HepG2 (cell line): ENCODE measurements at regions not wholly inside any gene's neighbourhood (a gene's known extent, or its start where the extent isn't known, plus 50 kb on each side); places are given as distances from the start of the nearest gene placed in this dataset.

ENCODE experiments used
- ATAC-seq: fragments of 200-7000 bp; cut with Tn5 transposase; 3 replicates; pipeline ENCODE4 v1.9.1; 2020; ENCODE audit warnings: mild to moderate bottlenecking, moderate library complexity
- BruUV-seq: library from RNA; stranded (reverse); fragments of 400-500 nt; replicated peaks from 2 replicates; lab custom pipeline; 2021; lab: Mats Ljungman, UMichigan
- CTCF ChIA-PET: fragments of 300-600 bp; formaldehyde crosslinking; extraction: SDS; loops from one replicate; lab custom pipeline; 2021; ENCODE audit warnings: low total read pairs, inconsistent platforms, low intra/inter-chr PET ratio; lab: Yijun Ruan, JAX
- POLR2A ChIA-PET: fragments of 350-600 bp; sonication (Branson Sonifier 250); formaldehyde crosslinking; loops from one replicate; lab custom pipeline; 2020; ENCODE audit warnings: antibody characterized with exemption, inconsistent platforms; lab: Yijun Ruan, JAX
- DNase-seq: peaks from one replicate; pipeline ENCODE4 v3.0.0-alpha.2; 2015; ENCODE audit warnings: low spot score
- FAIRE-seq: peaks from 3 replicates; lab custom pipeline; 2011; peaks lifted over from hg19 to GRCh38; lab: Jason Lieb, UNC
- H2AFZ ChIP-seq: one replicate; pipeline ENCODE4 v1.6.1; 2011; ENCODE audit warnings: low read length, inconsistent platforms
- H3K27ac ChIP-seq: fragments of 300-600 bp; 3 replicates; pipeline ENCODE4 v1.8.0; 2011; ENCODE audit warnings: mixed run types, mild to moderate bottlenecking, mixed read lengths, low read length, inconsistent platforms; ENCODE audit not compliant: insufficient read depth; ENCODE audit errors: extremely low read length
- H3K27me3 ChIP-seq, 2 experiments: fragments of 200-600 bp in 1 of 2; 2 replicates in 1 of 2; 3 replicates in 1 of 2; pipeline versions ENCODE4 v1.6.0 to v1.8.0; 2011; ENCODE audit warnings: low read length in 2 of 2, mild to moderate bottlenecking in 2 of 2, moderate library complexity in 2 of 2, inconsistent platforms in 1 of 2; ENCODE audit not compliant: insufficient read depth in 2 of 2, control insufficient read depth in 1 of 2
- H3K36me3 ChIP-seq, 2 experiments: fragments of 200-600 bp in 1 of 2; replicated peaks in 1 of 2; 2 replicates in 1 of 2; 3 replicates in 1 of 2; pipeline versions ENCODE4 v1.5.1 to v1.8.0; 2011; ENCODE audit warnings: low read length in 2 of 2, inconsistent platforms in 1 of 2; ENCODE audit not compliant: insufficient read depth in 2 of 2, control insufficient read depth in 1 of 2
- H3K4me1 ChIP-seq: 2 replicates; pipeline ENCODE4 v1.5.1; 2012; ENCODE audit warnings: low read length, inconsistent platforms; ENCODE audit not compliant: insufficient read depth
- H3K4me2 ChIP-seq: 2 replicates; pipeline ENCODE4 v1.6.0; 2011; ENCODE audit warnings: low read depth, low read length, inconsistent platforms
- H3K4me3 ChIP-seq, 3 experiments: fragments of 200-600 bp in 1 of 3; sonication (generic), shearing (Covaris generic) in 1 of 3; replicated peaks in 1 of 3; 2 replicates each; pipeline ENCODE4 v1.5.1; 2011 to 2016; ENCODE audit warnings: low read length in 3 of 3, inconsistent platforms in 2 of 3, low read depth in 2 of 3, mild to moderate bottlenecking in 2 of 3, control low read depth in 1 of 3, mixed read lengths in 1 of 3; ENCODE audit not compliant: insufficient read depth in 1 of 3
- H3K79me2 ChIP-seq: one replicate; pipeline ENCODE4 v1.6.1; 2011; ENCODE audit warnings: low read length, inconsistent platforms; ENCODE audit not compliant: insufficient read depth
- H3K9ac ChIP-seq: 2 replicates; pipeline ENCODE4 v1.6.0; 2011; ENCODE audit warnings: mild to moderate bottlenecking, low read depth, low read length, inconsistent platforms; ENCODE audit not compliant: insufficient read depth
- H3K9me3 ChIP-seq: 2 replicates; pipeline ENCODE4 v1.5.1; 2012; ENCODE audit warnings: mild to moderate bottlenecking, low read length
- H4K20me1 ChIP-seq: 2 replicates; pipeline ENCODE4 v1.6.0; 2011; ENCODE audit warnings: inconsistent platforms, mild to moderate bottlenecking, low read length, moderate library complexity; ENCODE audit not compliant: insufficient read depth
- CEBPB ChIP-seq: IDR thresholded peaks from 2 replicates; pipeline ENCODE4 v1.6.1; 2011; ENCODE audit warnings: low read depth, low read length, improper control_type of control experiment, borderline replicate concordance
- CREB1 ChIP-seq, 2 experiments: fragments of 450-650 bp in 1 of 2; IDR thresholded peaks; 2 replicates each; pipeline ENCODE4 v1.6.1; 2016 to 2017; ENCODE audit warnings: control low read depth in 1 of 2, mild to moderate bottlenecking in 1 of 2, missing compliant biosample characterization in 1 of 2, missing genetic modification characterization in 1 of 2
- HDAC1 ChIP-seq: sonication (generic); formaldehyde crosslinking; IDR thresholded peaks from 2 replicates; pipeline ENCODE4 v1.5.1; 2020; ENCODE audit warnings: mild to moderate bottlenecking, missing genetic modification reagents
- MAFF ChIP-seq: IDR thresholded peaks from 2 replicates; pipeline ENCODE4 v1.6.1; 2011; ENCODE audit warnings: low read depth, low read length, improper control_type of control experiment
- MAFK ChIP-seq, 2 experiments: IDR thresholded peaks in 1 of 2; conservative IDR thresholded peaks in 1 of 2; 2 replicates each; pipeline ENCODE4 v1.6.1; 2011; ENCODE audit warnings: improper control_type of control experiment in 2 of 2, low read length in 2 of 2
- SUZ12 ChIP-seq: fragments of 150-350 bp; IDR thresholded peaks from 2 replicates; pipeline ENCODE4 v1.6.1; 2014; ENCODE audit warnings: low read depth, low read length
- YEATS4 ChIP-seq: sonication (generic); formaldehyde crosslinking; IDR thresholded peaks from 2 replicates; pipeline ENCODE4 v1.4.0; 2020; ENCODE audit warnings: missing genetic modification reagents, borderline replicate concordance
- ZNF260 ChIP-seq: sonication (generic); formaldehyde crosslinking; IDR thresholded peaks from 2 replicates; pipeline ENCODE4 v1.4.0; 2020; ENCODE audit warnings: missing genetic modification reagents, low read depth, mild to moderate bottlenecking, borderline replicate concordance
- ZNF441 ChIP-seq: sonication (generic); formaldehyde crosslinking; IDR thresholded peaks from 2 replicates; pipeline ENCODE4 v1.7.0; 2021; ENCODE audit warnings: missing genetic modification reagents, borderline replicate concordance
- WGBS: methylation state at CpG from one replicate; pipeline ENCODE4 v1.1.6; 2017; ENCODE audit warnings: low lambda C conversion rate; 5-methylcytosine and 5-hydroxymethylcytosine counted together
- in situ Hi-C: cut with HindIII; loops from 2 replicates; pipeline ENCODE4 v1.10.0; 2017; ENCODE audit warnings: low pct_unique_long_range_greater_than_20kb; ENCODE audit not compliant: extremely low pct_ligation_motif_present
- intact Hi-C: fragments of 100-400 bp; cut with micrococcal nuclease; formaldehyde crosslinking; loops from one replicate; pipeline ENCODE4 v1.10.0; 2022; ENCODE audit not compliant: unreplicated experiment
- TF ChIP-seq, protein P1 (sequence below): sonication (generic); formaldehyde crosslinking; IDR thresholded peaks from 2 replicates; pipeline ENCODE4 v1.9.0; 2021; ENCODE audit warnings: missing genetic modification reagents, mild to moderate bottlenecking, borderline replicate concordance
- TF ChIP-seq, protein P2 (sequence below): sonication (generic); formaldehyde crosslinking; IDR thresholded peaks from 2 replicates; pipeline ENCODE4 v1.4.0; 2020; ENCODE audit warnings: missing genetic modification reagents

DNA sequence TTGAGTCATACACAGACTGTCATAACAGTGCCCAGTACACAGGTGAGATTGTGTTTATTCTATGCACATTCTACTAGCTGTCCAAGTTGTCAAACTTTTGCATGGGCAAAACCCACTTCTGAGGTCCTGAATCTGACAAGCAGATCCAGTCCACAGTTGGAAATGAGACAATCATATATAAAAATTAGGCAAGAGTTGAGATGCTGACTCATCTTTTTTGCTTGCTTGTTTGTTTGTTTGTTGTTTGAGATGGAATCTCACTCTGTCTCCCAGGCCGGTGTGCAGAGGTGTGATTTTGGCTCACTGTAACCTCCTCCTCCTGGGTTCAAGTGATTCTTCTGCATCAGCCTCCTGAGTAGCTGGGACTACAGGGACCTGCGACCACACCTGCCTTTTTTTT lies 323.8 kb downstream of the RPS4Y2 start:
- WGBS: 35% methylated on average over 2 of the region's 2 CpGs
- ChIA-PET POLR2A (no interaction called here), CTCF (no interaction called here)
- TF ChIP-seq MAFF (peak; percentile 73; the same call in 1 of the 2 replicates), MAFK (conservative IDR thresholded peaks at IDR 0.05 in 1 of 2, IDR thresholded peaks at IDR 0.05 in 1 of 2; ENCODE audit: low read length in 2 of 2) (peak; percentile 39 to 84; a peak in 3 of 4 replicates), SUZ12 (no peak)
- TF ChIP-seq, protein P1, sequence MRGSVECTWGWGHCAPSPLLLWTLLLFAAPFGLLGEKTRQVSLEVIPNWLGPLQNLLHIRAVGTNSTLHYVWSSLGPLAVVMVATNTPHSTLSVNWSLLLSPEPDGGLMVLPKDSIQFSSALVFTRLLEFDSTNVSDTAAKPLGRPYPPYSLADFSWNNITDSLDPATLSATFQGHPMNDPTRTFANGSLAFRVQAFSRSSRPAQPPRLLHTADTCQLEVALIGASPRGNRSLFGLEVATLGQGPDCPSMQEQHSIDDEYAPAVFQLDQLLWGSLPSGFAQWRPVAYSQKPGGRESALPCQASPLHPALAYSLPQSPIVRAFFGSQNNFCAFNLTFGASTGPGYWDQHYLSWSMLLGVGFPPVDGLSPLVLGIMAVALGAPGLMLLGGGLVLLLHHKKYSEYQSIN (CRISPR knock-in tag): no peak
- Histone ChIP-seq H2AFZ (no peak overlapping the region), H3K27me3 (no peaks in the 10 kb centered on the region), H3K4me2 (no peak overlapping the region), H3K27ac (no peak overlapping the region), H3K4me1 (no peaks in the 10 kb centered on the region), H3K4me3 (no peak overlapping the region), H3K9me3 (peaks cover 90% of the 10 kb centered on the region), H4K20me1 (no peaks in the 10 kb centered on the region), H3K9ac (no peak overlapping the region), H3K79me2 (no peaks in the 10 kb centered on the region), H3K36me3 (no peaks in the 10 kb centered on the region)
- no peak for DNase-seq
- no peak for FAIRE-seq
- in situ Hi-C loops: no loop called here
- intact Hi-C loops: no loop called here
- ATAC-seq: no peak
- no TSS peak for BruUV-seq

DNA sequence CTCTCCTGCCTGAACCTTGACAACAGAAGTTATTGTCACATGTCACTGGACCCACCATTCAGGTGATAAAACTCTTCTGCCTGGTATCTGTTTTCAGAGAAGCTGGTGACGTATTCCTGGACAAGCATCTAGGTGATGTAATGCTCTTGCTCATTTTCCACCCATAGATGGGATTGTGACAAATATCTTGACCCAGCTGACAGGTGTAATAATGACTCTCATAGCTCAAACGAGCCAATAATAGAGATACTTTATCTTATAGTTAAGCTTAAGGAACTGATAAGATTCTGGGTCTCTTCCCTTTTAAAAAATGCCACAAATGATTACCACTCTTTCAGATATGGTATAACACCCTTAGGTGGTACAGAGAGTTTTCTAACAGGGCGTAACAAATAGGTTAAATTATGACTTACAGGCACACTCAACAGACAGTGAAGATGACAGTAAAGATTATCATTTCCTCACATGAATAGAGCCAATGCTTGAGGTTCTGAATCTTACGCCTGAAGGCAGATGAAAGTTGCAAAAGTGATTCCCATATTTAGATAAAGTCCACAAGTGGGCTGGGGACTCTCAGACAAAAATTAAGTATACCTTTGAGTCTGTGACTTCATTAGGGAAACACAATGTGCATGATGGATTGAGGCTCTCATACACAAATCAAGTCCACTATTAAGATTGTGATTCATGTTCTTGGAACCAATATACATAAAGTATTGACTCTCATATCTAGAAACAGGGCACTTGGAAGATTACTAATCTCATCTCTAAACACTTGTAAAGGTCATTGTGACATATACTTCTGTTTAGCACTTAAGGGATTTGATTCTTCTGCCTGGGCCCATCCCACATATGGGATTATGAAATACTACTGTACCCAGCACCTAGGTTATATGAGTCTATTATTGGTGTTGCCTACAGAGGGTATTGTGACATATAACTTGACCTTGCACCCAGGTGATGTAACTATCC lies 326.0 kb downstream of the RPS4Y2 start:
- DNase-seq: no peak
- no peak for FAIRE-seq
- 33% methylated on average over 3 of the region's 4 CpGs for whole genome bisulfite sequencing
- POLR2A ChIA-PET: no interaction called here
- TF ChIP-seq YEATS4 (CRISPR knock-in tag) (no peak), ZNF441 (CRISPR knock-in tag) (no peak), ZNF260 (CRISPR knock-in tag) (no peak), CEBPB (0 out of 2 replicates have a peak, but pooled peaks have one; percentile 21), CREB1 (IDR thresholded peaks at IDR 0.05) (peak; percentile 44), CREB1 (CRISPR knock-in tag; IDR thresholded peaks at IDR 0.05) (no peak), HDAC1 (no peak)
- TF ChIP-seq, protein P2, sequence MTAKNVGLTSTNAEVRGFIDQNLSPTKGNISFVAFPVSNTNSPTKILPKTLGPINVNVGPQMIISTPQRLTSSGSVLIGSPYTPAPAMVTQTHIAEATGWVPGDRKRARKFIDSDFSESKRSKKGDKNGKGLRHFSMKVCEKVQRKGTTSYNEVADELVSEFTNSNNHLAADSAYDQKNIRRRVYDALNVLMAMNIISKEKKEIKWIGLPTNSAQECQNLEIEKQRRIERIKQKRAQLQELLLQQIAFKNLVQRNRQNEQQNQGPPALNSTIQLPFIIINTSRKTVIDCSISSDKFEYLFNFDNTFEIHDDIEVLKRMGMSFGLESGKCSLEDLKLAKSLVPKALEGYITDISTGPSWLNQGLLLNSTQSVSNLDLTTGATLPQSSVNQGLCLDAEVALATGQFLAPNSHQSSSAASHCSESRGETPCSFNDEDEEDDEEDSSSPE (CRISPR knock-in tag): no peak
- TF ChIP-seq, all 625 proteins: peak for 2
- H3K79me2 ChIP-seq: no peaks in the 10 kb centered on the region
- CTCF ChIA-PET: no interaction called here
- H3K9ac ChIP-seq: no peak overlapping the region
- intact Hi-C loops (no loop called here), in situ Hi-C loops (no loop called here)
- no peaks in the 10 kb centered on the region for H3K4me1 ChIP-seq
- no peak for ATAC-seq
- no peaks in the 10 kb centered on the region for H4K20me1 ChIP-seq
- H2AFZ ChIP-seq: no peak overlapping the region
- peaks cover 87% of the 10 kb centered on the region for H3K9me3 ChIP-seq
- H3K27ac ChIP-seq: no peak overlapping the region
- no TSS peak for BruUV-seq
- no peak overlapping the region for H3K4me2 ChIP-seq
- no peak overlapping the region for H3K4me3 ChIP-seq
- no peaks in the 10 kb centered on the region for H3K27me3 ChIP-seq
- no peaks in the 10 kb centered on the region for H3K36me3 ChIP-seq
